ENCODE measurements at regions not wholly inside any gene's neighbourhood (a gene's known extent, or its start where the extent isn't known, plus 50 kb on each side); places are given as distances from the start of the nearest gene placed in this dataset.
"Not testable (repeated sequence)": the region's sequence is repeated elsewhere in the genome, so short reads cannot be mapped to it uniquely, and the experiment has no call there.

DNA sequence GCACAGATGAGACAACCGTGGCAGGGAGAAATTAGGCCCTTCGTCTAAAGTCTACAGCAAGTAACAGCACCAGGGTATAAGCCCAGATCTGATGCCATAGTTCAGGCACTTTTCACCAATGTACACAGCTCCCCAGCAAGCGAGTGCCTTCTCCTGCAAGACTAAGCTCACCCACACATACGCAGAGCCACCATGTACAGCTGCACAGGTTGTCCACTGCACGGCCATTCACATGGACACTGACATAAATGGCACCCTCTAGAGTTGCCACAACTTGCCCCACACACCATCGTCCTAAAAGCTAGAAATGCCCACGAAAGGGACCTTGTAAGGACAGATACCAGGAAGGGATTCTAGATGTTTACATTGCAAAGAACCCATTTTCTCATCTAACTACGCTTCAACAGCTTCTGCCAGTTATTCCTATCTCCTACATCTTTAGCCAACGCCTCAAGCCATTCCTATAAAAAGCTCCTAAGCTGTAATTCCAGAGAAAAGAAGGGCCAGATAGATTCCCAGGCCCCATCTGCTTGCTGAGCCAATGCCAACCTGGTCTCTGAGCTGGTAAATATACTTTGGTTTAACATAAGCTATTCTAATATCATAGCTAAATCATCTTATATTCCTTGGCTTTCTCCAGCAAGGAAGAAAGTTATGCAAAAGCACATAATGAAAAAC is 174.0 kb upstream of the KAZN start:
- Histone ChIP-seq H3K27me3 (replicated peaks; ENCODE audit: insufficient read depth) (no peaks in the 10 kb centered on the region), H3K27ac (no peak overlapping the region), H3K9me3 (no peaks in the 10 kb centered on the region), H3K36me3 (no peaks in the 10 kb centered on the region), H3K4me3 (no peak overlapping the region), H3K4me1 (ENCODE audit: control insufficient read depth in 1 of 2, low read depth in 2 of 2) (no peaks in the 10 kb centered on the region)
- ATAC-seq (ENCODE audit: insufficient number of reproducible peaks, low FRiP score, low read depth): no peak
- TF ChIP-seq, protein P1, sequence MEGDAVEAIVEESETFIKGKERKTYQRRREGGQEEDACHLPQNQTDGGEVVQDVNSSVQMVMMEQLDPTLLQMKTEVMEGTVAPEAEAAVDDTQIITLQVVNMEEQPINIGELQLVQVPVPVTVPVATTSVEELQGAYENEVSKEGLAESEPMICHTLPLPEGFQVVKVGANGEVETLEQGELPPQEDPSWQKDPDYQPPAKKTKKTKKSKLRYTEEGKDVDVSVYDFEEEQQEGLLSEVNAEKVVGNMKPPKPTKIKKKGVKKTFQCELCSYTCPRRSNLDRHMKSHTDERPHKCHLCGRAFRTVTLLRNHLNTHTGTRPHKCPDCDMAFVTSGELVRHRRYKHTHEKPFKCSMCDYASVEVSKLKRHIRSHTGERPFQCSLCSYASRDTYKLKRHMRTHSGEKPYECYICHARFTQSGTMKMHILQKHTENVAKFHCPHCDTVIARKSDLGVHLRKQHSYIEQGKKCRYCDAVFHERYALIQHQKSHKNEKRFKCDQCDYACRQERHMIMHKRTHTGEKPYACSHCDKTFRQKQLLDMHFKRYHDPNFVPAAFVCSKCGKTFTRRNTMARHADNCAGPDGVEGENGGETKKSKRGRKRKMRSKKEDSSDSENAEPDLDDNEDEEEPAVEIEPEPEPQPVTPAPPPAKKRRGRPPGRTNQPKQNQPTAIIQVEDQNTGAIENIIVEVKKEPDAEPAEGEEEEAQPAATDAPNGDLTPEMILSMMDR (IDR thresholded peaks at IDR 0.05): no peak
- DNase-seq (ENCODE audit: low spot score): no peak

DNA sequence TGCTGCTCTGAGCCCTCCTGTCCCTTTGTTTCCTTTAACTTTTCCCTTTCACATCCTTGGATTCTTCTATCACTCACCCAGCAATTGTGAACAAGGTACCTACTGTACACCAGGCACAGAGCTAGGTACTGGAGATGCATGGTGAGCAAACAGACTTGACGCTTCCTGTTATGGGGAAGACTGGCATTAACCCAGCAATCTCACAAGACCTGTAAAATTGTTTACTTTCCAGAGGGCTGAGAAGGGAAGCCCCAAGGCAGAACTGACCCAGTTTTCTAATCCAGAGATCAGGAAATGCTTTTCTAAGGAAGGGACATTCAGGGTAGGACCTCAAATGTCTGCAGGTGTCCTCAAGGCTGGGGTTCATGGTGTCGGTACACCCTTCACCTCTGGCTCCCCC is 171.6 kb upstream of the KAZN start:
- no peak for DNase-seq (ENCODE audit: low spot score)
- Histone ChIP-seq H3K4me1 (ENCODE audit: control insufficient read depth in 1 of 2, low read depth in 2 of 2) (no peaks in the 10 kb centered on the region), H3K27me3 (replicated peaks; ENCODE audit: insufficient read depth) (no peaks in the 10 kb centered on the region), H3K9me3 (no peaks in the 10 kb centered on the region), H3K36me3 (no peaks in the 10 kb centered on the region), H3K4me3 (no peak overlapping the region), H3K27ac (no peak overlapping the region)
- TF ChIP-seq, protein P1 (IDR thresholded peaks at IDR 0.05): no peak
- ATAC-seq (ENCODE audit: insufficient number of reproducible peaks, low FRiP score, low read depth): no peak

DNA sequence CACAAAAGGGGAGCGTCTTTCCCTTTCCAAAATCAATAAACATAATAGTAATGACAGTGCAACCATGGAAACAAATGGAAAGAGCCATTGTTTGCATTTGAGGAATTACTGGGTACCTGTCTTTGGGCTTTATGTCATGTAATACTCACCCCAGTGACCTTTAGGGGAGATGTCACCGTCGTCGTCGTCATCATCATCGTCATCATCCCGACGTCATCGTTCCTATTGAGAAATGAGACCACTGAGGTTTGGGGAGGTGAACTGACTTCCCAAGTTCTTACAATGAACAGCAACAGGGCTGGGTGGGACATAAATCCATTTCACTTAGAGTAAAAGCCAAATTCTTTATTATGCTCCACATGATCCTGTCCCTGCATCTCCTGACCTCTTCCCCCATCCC is 168.9 kb upstream of the KAZN start:
- Histone ChIP-seq H3K4me1 (ENCODE audit: control insufficient read depth in 1 of 2, low read depth in 2 of 2) (no peaks in the 10 kb centered on the region), H3K9me3 (no peaks in the 10 kb centered on the region), H3K27ac (no peak overlapping the region), H3K36me3 (no peaks in the 10 kb centered on the region), H3K4me3 (no peak overlapping the region), H3K27me3 (replicated peaks; ENCODE audit: insufficient read depth) (no peaks in the 10 kb centered on the region)
- ATAC-seq (ENCODE audit: insufficient number of reproducible peaks, low FRiP score, low read depth) (no peak), DNase-seq (ENCODE audit: low spot score) (no peak)
- TF ChIP-seq, protein P1 (IDR thresholded peaks at IDR 0.05): no peak

DNA sequence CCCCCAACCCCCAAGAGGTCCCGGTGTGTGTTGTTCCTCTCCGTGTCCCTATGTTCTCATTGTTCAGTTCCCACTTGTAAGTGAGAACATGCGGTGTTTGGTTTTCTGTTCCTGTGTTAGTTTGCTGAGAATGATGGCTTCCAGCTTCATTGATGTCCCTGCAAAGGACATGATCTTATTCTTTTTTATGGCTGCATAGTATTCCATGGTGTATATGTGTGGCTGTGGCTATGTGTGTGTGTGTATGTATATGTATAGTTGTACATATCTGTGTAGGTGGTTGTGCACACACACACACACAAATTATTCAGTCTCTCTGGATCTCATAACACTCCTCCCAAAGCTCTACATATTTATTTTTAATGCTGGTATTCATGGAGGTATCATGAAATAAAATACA is 165.8 kb upstream of the KAZN start:
- not testable (repeated sequence) for DNase-seq (ENCODE audit: low spot score); H3K4me3 ChIP-seq; H3K27ac ChIP-seq; H3K27me3 ChIP-seq (replicated peaks; ENCODE audit: insufficient read depth); H3K36me3 ChIP-seq; H3K4me1 ChIP-seq (ENCODE audit: control insufficient read depth in 1 of 2, low read depth in 2 of 2); H3K9me3 ChIP-seq; ATAC-seq (ENCODE audit: insufficient number of reproducible peaks, low FRiP score, low read depth)

DNA sequence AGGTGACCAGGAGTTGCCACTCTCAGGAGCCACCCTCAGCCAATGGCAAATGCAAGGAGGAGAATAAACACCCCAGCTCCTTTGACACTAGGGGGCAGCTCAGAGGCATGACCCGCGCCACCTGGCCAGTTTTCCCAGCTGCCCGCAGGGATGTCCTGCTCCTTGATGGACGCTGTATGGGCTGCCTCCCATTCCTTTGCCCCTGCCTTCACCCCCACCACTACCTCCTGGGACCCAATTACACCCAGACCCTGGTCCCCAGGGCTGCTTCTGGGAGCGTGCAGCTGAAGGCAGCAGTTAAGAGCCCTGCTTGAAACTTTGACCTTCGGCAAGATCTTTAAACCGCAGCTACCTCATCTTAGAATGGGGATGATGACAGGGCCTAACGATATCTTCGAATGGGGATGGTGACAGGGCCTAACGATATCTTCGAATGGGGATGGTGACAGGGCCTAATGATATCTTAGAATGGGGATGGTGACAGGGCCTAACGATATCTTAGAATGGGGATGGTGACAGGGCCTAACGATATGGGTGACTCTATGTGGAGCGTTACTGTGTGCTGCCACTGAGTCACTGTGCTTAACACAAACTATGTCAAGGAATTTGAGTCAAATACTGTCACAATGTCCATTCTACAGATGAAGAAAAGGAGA is 163.0 kb upstream of the KAZN start:
- Histone ChIP-seq H3K36me3 (no peaks in the 10 kb centered on the region), H3K4me3 (no peak overlapping the region), H3K27ac (no peak overlapping the region), H3K27me3 (replicated peaks; ENCODE audit: insufficient read depth) (no peaks in the 10 kb centered on the region), H3K9me3 (no peaks in the 10 kb centered on the region), H3K4me1 (ENCODE audit: control insufficient read depth in 1 of 2, low read depth in 2 of 2) (no peaks in the 10 kb centered on the region)
- DNase-seq (ENCODE audit: low spot score) (no peak), ATAC-seq (ENCODE audit: insufficient number of reproducible peaks, low FRiP score, low read depth) (no peak)
- TF ChIP-seq, protein P1 (IDR thresholded peaks at IDR 0.05): no peak
